NT2/D1 (cell line): ENCODE measurements at regions not wholly inside any gene's neighbourhood (a gene's known extent, or its start where the extent isn't known, plus 50 kb on each side); places are given as distances from the start of the nearest gene placed in this dataset.
"Not testable (repeated sequence)": the region's sequence is repeated elsewhere in the genome, so short reads cannot be mapped to it uniquely, and the experiment has no call there.

Experiments used
- DNase-seq: peaks from one replicate; pipeline ENCODE4 v3.0.0-alpha.2; 2011; ENCODE audit warnings: low read depth, low spot score
- H3K27me3 ChIP-seq: 2 replicates; pipeline ENCODE4 v1.6.0; 2011; ENCODE audit warnings: mild to moderate bottlenecking; ENCODE audit not compliant: insufficient read length, insufficient read depth
- H3K36me3 ChIP-seq: 2 replicates; pipeline ENCODE4 v1.6.1; 2011; ENCODE audit warnings: mild to moderate bottlenecking, low read length, mixed read lengths; ENCODE audit not compliant: insufficient read depth, insufficient read length
- H3K4me1 ChIP-seq: 2 replicates; pipeline ENCODE4 v1.5.1; 2011; ENCODE audit not compliant: insufficient read depth, insufficient read length
- H3K4me3 ChIP-seq: 2 replicates; pipeline ENCODE4 v1.5.1; 2011; ENCODE audit warnings: low read depth; ENCODE audit not compliant: insufficient read length
- H3K9ac ChIP-seq: 2 replicates; pipeline ENCODE4 v1.6.0; 2011; ENCODE audit warnings: low read depth; ENCODE audit not compliant: insufficient read length
- H3K9me3 ChIP-seq: 2 replicates; pipeline ENCODE4 v1.5.1; 2011; ENCODE audit warnings: mild to moderate bottlenecking, low read length; ENCODE audit not compliant: insufficient read depth
- SUZ12 ChIP-seq: IDR thresholded peaks from 2 replicates; pipeline ENCODE4 v1.6.1; 2011; ENCODE audit not compliant: insufficient read length, insufficient read depth; ENCODE audit errors: extremely low read depth
- YY1 ChIP-seq: IDR thresholded peaks from 2 replicates; pipeline ENCODE4 v1.6.1; 2011; ENCODE audit not compliant: insufficient read length, insufficient read depth
- ZNF274 ChIP-seq: IDR thresholded peaks from 2 replicates; pipeline ENCODE4 v1.6.1; 2011; ENCODE audit warnings: mild to moderate bottlenecking, low read depth, low read length

DNA sequence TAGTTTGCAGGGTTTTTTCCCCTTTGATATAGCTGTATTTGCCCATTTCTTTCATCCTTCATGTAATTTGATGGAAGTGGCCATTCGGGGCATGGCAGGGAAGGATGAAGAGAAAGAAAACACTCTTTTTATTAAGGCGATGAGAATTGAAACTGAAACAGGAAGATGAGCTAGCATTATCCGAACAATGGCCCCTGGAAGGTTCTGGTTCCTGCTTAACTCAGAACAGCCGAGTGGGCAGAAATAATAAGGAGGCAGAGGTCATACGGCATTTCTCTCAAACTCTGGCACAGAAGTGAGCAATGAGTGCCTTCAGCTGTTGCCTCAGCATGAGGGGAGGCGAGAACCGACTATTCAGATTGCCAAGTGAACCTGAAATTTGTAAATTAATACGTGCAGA is 113.2 kb upstream of the MYO3A start:
- no peaks in the 10 kb centered on the region for H3K36me3 ChIP-seq
- no peak for DNase-seq
- H3K9ac ChIP-seq, result no peak overlapping the region
- TF ChIP-seq SUZ12, result no peak
- TF ChIP-seq ZNF274, result no peak
- TF ChIP-seq YY1, result no peak
- H3K4me3 ChIP-seq, result no peak overlapping the region
- H3K4me1 ChIP-seq, result no peaks in the 10 kb centered on the region
- H3K27me3 ChIP-seq, result no peaks in the 10 kb centered on the region
- H3K9me3 ChIP-seq, result no peaks in the 10 kb centered on the region

DNA sequence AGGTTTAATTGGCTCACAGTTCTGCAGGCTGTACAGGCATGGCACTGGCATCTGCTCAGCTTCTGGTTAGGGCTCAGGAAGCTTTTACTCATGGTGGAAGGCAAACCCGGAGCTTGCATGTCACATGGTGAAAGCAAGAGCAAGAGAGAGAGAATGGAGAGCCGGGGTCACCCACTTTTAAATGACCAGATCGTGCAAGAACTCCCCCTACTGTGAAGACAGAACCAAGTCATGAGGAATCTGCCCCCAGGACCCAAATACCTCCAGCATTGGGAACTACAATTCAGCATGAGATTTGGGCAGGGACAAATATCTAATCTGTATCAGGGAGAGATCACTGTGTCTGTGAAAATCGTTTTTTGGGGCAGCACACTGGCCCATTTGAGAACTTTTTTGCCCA is 110.0 kb upstream of the MYO3A start:
- TF ChIP-seq ZNF274, result no peak
- no peak for TF ChIP-seq SUZ12
- no peak for TF ChIP-seq YY1
- no peak for DNase-seq
- no peaks in the 10 kb centered on the region for H3K9me3 ChIP-seq
- H3K4me1 ChIP-seq, result no peaks in the 10 kb centered on the region
- H3K4me3 ChIP-seq, result no peak overlapping the region
- no peak overlapping the region for H3K9ac ChIP-seq
- H3K36me3 ChIP-seq, result no peaks in the 10 kb centered on the region
- H3K27me3 ChIP-seq, result no peaks in the 10 kb centered on the region

DNA sequence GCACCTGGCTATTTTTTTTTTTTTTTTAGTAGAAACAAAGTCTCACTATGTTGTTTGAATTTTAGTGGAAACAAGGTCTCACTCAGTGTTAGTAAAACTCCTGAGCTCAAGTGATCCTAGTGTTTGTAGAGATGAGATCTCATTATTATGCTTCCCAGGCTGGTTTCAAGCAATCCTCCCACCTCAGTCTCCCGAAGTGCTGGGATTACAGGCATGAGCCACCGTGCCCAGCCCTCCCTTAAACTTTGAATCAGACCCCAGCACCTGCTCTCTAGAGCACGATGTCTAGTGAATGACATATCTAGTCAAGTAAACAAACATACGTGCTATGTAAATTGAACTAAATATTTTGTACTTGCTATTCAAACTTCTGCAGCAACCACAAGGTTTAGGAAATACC is 105.6 kb upstream of the MYO3A start:
- no peak for TF ChIP-seq ZNF274
- no peak for TF ChIP-seq SUZ12
- no peak for TF ChIP-seq YY1
- Histone ChIP-seq H3K9me3 (no peaks in the 10 kb centered on the region), H3K4me3 (no peak overlapping the region), H3K9ac (no peak overlapping the region), H3K27me3 (no peaks in the 10 kb centered on the region), H3K36me3 (no peaks in the 10 kb centered on the region), H3K4me1 (no peaks in the 10 kb centered on the region)
- DNase-seq, result no peak

DNA sequence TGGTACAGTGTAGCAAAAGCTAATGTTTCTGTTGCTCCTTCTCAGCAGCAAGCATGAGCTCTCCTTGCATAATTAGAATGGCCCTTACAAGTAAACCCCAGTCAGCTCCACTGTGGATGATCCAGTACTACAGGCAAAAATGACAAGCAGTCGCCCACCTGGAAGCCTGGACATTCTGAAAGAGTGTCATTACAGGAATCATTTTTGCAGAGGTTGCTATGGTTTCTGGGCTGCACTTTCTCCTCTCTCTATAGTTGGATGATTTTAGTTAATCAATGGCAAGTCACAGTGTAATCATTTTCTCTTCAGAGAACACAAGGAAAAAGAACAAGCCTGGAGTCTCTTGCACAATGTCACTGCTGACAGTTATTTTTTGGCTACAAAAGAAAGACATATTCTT is 102.9 kb upstream of the MYO3A start:
- Histone ChIP-seq H3K27me3 (no peaks in the 10 kb centered on the region), H3K4me3 (no peak overlapping the region), H3K9ac (no peak overlapping the region), H3K9me3 (no peaks in the 10 kb centered on the region), H3K36me3 (no peaks in the 10 kb centered on the region), H3K4me1 (no peaks in the 10 kb centered on the region)
- no peak for DNase-seq
- no peak for TF ChIP-seq YY1
- TF ChIP-seq SUZ12, result no peak
- no peak for TF ChIP-seq ZNF274

DNA sequence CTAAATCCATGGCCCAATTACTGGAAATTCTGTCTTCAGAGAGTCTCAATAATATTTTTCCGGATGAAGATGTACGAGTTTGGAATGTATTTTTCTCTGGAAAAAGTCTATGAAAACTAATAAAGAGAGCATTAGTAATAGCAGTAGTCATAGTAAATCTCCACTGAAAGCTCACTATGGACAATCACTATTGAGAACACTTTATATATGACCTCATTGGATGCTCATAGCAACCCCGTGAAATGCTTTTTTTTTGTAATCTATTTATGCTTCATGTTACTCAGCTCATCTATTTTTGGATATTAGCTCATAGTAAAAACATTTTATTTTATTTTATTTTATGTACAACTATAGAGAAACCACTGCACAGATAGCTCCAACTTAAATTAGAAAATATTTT is 94.3 kb upstream of the MYO3A start:
- Histone ChIP-seq H3K4me3 (no peak overlapping the region), H3K4me1 (no peaks in the 10 kb centered on the region), H3K9me3 (no peaks in the 10 kb centered on the region), H3K9ac (no peak overlapping the region), H3K27me3 (no peaks in the 10 kb centered on the region), H3K36me3 (no peaks in the 10 kb centered on the region)
- no peak for DNase-seq
- TF ChIP-seq YY1, result no peak
- TF ChIP-seq ZNF274, result no peak
- TF ChIP-seq SUZ12, result no peak

DNA sequence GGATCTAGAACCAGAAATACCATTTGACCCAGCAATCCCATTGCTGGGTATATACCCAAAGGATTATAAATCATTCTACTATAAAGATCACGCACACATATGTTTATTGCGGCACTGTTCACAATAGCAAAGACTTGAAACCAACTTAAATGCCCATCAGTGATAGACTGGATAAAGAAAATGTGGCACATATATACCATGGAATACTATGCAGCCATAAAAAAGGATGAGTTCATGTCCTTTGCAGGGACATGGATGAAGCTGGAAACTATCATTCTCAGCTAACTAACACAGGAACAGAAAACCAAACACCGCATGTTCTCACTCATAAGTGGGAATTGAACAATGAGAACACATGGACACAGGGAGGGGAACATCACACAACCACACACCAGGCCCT is 93.2 kb upstream of the MYO3A start:
- H3K27me3 ChIP-seq, H3K9me3 ChIP-seq, H3K9ac ChIP-seq, H3K36me3 ChIP-seq, H3K4me1 ChIP-seq, DNase-seq, H3K4me3 ChIP-seq: not testable (repeated sequence)

DNA sequence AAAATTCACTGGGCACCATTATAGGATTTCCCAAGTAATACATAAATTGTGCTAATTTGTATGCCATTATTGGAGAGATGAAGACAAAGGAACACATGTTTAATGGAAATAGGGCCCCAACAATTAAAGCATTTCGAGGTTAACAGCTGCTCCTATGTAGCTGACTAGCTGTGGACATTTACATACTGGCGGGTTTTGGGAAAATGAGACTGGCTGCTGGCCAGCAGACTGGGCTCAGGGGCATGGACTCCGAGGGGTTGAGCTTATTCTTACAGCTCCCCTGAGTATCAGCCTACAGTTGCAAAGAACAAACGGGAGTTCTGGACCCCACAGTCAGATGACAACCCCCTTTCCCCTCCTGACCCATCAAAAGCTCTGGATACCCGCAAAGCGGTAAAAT is 91.9 kb upstream of the MYO3A start:
- H3K9me3 ChIP-seq, result no peaks in the 10 kb centered on the region
- TF ChIP-seq SUZ12 (no peak), YY1 (no peak), ZNF274 (no peak)
- H3K27me3 ChIP-seq, result no peaks in the 10 kb centered on the region
- H3K9ac ChIP-seq, result no peak overlapping the region
- H3K36me3 ChIP-seq, result no peaks in the 10 kb centered on the region
- no peak for DNase-seq
- no peaks in the 10 kb centered on the region for H3K4me1 ChIP-seq
- H3K4me3 ChIP-seq, result no peak overlapping the region

DNA sequence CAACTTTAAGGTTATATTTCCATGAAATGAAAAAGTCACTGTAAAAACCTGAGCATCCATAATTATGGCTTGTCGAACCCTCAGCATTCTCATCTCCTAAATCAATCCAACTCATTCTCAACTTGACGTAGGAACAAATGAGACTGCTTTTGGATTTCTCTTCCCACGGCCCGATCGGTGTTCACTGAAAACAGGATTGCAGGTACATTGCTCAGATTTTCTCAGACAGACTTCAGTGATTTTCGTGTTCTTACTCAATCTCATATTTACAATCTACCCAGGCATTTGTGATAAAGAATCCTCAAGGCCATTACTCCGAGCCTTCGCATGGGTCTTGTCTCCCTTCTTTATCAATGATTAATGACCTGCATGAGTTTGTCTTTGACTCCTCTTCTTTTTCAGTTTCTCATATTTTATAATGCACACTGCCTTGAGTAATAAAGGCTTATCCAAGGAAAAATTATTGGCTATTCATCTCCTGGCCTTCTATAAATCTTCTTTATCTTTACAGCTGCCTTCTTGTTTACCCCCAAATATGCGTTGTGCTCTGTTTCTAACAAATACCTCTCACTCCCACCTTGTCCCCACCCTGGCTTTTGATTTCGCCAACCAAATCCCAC is 90.4 kb upstream of the MYO3A start:
- TF ChIP-seq SUZ12, result no peak
- no peak for TF ChIP-seq YY1
- TF ChIP-seq ZNF274, result no peak

DNA sequence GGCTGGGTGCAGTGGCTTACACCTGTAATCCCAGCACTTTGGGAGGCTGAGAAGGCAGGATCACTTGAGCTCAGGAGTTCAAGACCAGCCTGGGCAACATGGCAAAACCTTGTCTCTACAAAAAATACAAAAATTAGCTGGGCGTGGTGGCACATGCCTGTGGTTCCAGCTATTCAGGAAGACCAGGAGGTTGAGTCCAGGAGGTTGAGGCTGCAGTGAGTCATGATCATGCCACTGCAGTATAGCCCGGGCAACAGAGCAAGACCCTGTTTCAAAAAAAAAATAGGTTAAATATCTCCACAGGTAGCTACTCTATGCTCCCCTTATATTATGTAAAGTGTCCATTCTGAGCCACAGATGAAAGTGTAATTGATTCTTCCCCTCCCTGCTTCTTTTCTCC is 89.3 kb upstream of the MYO3A start:
- H3K9ac ChIP-seq, H3K36me3 ChIP-seq, H3K27me3 ChIP-seq, H3K4me1 ChIP-seq, DNase-seq, H3K4me3 ChIP-seq, H3K9me3 ChIP-seq: not testable (repeated sequence)

More for the DNA sequence above, 90.4 kb upstream of the MYO3A start:
- Histone ChIP-seq H3K27me3 (no peaks in the 10 kb centered on the region), H3K4me3 (no peak overlapping the region), H3K9ac (no peak overlapping the region), H3K4me1 (no peaks in the 10 kb centered on the region), H3K9me3 (no peaks in the 10 kb centered on the region), H3K36me3 (no peaks in the 10 kb centered on the region)
- DNase-seq, result no peak
